ENCODE measurements at regions not wholly inside any gene's neighbourhood (a gene's known extent, or its start where the extent isn't known, plus 50 kb on each side); places are given as distances from the start of the nearest gene placed in this dataset.

DNA sequence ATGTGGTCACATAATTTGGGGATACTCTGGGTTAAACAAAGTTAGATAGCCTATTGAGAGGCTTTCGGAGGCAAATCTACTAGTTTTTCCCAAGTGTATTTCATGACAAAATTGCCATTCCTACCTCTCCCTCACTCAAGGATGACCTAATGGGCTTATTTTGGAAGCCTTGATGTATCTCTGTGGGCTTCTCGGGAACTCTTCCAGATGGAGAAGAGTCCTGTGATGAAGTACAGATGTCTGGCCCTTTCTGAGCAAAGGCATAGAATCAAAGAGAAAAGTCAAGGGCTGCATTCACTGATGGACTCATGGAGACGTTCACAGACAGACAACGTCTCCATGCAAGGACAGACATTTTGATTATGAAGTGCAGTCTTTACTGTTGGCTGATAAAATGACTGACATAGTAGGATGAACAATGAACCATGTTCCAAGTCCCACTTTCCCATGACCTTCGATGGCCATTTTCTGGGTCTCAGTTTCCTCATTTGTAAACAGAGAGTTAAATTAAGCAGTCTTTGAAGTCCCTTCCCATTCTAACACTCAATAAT is 347.2 kb upstream of the CD180 start:
- no peak for DNase-seq (ENCODE audit: extremely low read depth, low read depth)
- TF ChIP-seq, protein P1, sequence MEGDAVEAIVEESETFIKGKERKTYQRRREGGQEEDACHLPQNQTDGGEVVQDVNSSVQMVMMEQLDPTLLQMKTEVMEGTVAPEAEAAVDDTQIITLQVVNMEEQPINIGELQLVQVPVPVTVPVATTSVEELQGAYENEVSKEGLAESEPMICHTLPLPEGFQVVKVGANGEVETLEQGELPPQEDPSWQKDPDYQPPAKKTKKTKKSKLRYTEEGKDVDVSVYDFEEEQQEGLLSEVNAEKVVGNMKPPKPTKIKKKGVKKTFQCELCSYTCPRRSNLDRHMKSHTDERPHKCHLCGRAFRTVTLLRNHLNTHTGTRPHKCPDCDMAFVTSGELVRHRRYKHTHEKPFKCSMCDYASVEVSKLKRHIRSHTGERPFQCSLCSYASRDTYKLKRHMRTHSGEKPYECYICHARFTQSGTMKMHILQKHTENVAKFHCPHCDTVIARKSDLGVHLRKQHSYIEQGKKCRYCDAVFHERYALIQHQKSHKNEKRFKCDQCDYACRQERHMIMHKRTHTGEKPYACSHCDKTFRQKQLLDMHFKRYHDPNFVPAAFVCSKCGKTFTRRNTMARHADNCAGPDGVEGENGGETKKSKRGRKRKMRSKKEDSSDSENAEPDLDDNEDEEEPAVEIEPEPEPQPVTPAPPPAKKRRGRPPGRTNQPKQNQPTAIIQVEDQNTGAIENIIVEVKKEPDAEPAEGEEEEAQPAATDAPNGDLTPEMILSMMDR (IDR thresholded peaks at IDR 0.05; ENCODE audit: low read depth, low read length): no peak

DNA sequence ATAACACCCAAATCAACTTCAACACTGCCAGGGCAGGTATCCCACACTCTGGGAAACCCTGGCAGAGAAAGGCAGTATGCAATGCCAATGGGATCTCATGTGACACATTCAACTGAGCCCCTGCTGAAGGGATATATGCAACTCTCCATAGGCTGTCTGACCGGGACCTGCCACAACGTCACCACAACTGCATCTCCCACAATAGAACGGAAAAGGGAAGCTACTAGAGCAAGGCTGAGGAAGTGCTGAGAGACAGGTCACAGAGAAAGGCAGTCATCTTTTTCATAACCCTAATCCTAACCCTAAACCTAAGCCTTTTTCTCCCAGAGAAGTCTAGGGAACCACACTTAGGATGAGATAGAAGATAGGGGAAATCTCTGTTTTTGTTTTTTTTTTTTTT is 345.9 kb upstream of the CD180 start:
- no peak for DNase-seq (ENCODE audit: extremely low read depth, low read depth)
- TF ChIP-seq, protein P1 (IDR thresholded peaks at IDR 0.05; ENCODE audit: low read depth, low read length): no peak

DNA sequence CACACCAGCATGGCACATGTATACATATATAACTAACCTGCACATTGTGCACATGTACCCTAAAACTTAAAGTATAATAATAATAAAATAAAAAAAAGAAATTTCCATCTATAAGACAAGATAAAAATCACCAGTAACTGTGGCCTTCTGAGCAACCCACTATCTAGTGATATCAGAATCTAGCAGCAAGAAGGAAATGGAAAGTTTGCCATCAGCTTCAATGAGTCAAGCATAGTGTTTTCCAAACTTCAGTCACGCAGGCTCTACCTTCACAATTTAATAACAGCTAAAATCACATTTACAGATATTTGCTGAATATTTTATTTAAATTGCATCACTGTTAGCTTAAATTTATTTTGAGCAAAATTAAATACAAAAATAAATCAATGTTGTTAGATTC is 345.3 kb upstream of the CD180 start:
- DNase-seq (ENCODE audit: extremely low read depth, low read depth): no peak
- TF ChIP-seq, protein P1 (IDR thresholded peaks at IDR 0.05; ENCODE audit: low read depth, low read length): no peak

DNA sequence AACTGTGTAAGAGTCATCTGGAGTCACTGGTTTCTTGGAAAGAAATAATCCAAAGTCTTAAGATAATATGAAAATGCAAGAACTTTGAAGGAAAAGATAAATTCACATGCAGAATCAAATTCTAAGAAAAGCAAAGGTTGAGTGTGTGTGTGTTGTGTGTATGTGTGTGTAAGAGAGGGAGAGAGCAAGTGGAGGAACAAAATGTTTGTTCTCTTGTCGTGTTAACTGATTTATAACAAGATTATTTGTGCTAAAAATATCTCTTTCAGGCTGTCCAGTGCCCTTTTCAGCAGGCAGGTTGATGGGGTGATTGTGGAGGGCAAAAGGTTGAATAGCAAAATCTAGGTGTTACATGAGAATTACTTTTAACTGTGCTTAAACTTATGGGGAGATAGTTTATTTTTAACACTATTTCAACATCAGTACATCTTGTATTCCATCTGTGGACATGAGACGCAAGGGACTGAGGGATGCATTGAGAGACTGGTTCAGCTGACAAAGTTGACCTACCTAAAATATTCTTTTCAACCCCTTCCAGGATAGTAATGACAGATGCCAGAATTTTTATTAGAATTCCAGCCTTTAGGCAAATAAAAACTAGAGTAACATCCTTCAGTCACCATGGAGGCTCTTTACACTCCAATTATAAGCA is 342.4 kb upstream of the CD180 start:
- TF ChIP-seq, protein P1 (IDR thresholded peaks at IDR 0.05; ENCODE audit: low read depth, low read length): no peak
- no peak for DNase-seq (ENCODE audit: extremely low read depth, low read depth)

DNA sequence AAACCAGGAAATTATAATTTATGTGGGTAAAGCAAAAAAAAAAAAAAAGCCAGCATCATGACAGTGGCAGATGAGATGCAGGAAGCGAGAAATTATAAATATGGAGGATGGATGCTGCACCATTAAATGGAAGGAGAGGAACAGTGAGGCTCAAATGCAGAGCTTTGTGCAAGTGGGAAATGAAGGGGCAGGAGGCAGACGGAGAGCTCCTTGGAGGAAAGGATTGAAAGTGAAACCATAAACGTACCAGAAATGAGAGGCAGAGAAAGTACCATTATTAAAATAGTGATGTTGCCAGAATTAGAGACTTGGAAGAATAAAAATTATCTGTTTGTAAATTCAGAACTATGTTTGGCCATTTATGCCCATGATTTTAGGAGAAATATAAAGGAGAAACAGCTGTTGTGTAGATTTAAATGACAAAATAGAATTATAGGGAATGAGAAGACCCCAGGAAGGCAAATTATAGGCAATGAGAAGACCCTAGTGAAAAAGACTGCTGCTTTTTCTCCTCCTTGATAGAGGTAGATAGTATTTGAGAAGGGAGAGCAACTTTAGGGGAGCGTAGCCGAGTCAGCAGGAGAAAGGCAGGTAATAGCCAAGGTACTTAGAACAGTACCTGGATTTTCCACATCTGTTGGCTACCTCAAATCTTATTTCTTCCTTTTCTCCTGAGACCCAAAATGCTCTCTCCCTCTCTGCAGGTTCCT is 341.0 kb upstream of the CD180 start:
- DNase-seq (ENCODE audit: extremely low read depth, low read depth): no peak
- TF ChIP-seq, protein P1 (IDR thresholded peaks at IDR 0.05; ENCODE audit: low read depth, low read length): no peak

DNA sequence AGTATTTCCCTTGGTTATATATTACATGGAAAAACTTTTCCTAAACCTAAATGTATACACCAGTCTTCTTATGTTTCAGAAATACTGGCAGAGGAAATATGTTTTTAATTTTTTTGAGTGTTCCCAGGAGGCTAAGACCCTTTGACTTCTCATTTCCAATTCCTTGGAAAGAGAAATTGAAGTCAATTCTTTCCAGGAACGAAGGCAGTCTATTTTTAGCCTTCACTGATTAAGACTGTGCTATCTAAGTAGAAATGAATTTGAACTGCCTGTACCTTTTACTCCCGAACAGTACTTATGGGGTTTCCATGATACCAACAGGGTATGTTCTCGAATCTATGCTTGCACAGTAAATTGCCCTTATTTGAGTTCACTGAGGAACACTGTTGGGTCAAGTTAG is 340.3 kb upstream of the CD180 start:
- TF ChIP-seq, protein P1 (IDR thresholded peaks at IDR 0.05; ENCODE audit: low read depth, low read length): no peak
- DNase-seq (ENCODE audit: extremely low read depth, low read depth): no peak

DNA sequence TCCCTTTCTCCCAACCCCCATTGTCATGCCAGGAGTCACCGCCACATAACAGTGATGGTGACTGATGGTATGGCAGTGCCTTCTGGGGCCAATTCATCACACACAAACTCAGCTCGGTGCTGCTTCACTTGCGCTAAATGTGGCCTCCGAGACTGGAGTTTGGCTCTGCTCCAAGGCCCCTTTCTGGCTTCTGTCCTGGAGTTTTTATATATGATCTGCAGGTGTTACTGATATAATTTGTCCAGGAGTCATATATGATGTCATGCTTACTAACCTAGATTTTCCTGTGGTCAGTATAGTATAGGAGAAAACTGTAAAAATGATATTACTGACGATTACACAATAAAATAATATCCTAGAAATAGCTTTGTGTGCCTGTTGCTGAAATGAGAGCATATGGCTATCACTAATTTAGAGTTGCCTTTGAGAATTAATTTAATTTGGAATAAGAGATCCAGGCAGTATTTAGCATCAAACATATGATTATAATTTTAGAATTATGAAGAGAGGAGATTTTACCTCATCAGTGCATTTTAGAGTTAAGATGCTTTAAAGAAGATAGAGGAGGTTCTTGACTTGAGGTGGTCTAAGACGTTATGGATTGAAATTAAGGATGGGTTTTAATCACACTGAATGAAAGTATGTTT is 334.1 kb upstream of the CD180 start:
- no peak for DNase-seq (ENCODE audit: extremely low read depth, low read depth)
- TF ChIP-seq, protein P1 (IDR thresholded peaks at IDR 0.05; ENCODE audit: low read depth, low read length): no peak

Data from AG09319 (cell line).